HG02938 (cell line): ENCODE measurements at regions not wholly inside any gene's neighbourhood (a gene's known extent, or its start where the extent isn't known, plus 50 kb on each side); places are given as distances from the start of the nearest gene placed in this dataset.

ENCODE experiments used
- ATAC-seq: cut with Tn5 transposase; IDR thresholded peaks from one replicate; pipeline ENCODE4 v1.9.1; 2021; ENCODE audit warnings: mild to moderate bottlenecking, moderate library complexity; ENCODE audit not compliant: unreplicated experiment

- no peak for ATAC-seq
These were observed 94.5 kb upstream of the NFIA start for GRCh38 chr1:60987904-60988303.

GRCh38 chr1:60984062-60984799, 98.1 kb upstream of the NFIA start:
- no peak for ATAC-seq

- no peak for ATAC-seq
These were observed 98.7 kb upstream of the NFIA start for GRCh38 chr1:60983701-60984061.

- no peak for ATAC-seq
These were observed 99.8 kb upstream of the NFIA start for GRCh38 chr1:60982539-60982938.

GRCh38 chr1:60981357-60981756, 101.0 kb upstream of the NFIA start:
- ATAC-seq: no peak

GRCh38 chr1:60978421-60979357, 103.7 kb upstream of the NFIA start:
- peak; percentile 84 for ATAC-seq

GRCh38 chr1:60977661-60978060, 104.7 kb upstream of the NFIA start:
- no peak for ATAC-seq

GRCh38 chr1:60974524-60975372, 107.6 kb upstream of the NFIA start:
- no peak for ATAC-seq

- ATAC-seq: no peak
These were observed 108.7 kb upstream of the NFIA start for GRCh38 chr1:60973668-60974067.

GRCh38 chr1:60972841-60973364, 109.5 kb upstream of the NFIA start:
- ATAC-seq: no peak

- no peak for ATAC-seq
These were observed 111.0 kb upstream of the NFIA start for GRCh38 chr1:60971330-60971729.

GRCh38 chr1:60969971-60970509, 112.3 kb upstream of the NFIA start:
- no peak for ATAC-seq

- ATAC-seq: no peak
These were observed 117.0 kb upstream of the NFIA start for GRCh38 chr1:60965280-60965854.

GRCh38 chr1:60963167-60963940, 119.0 kb upstream of the NFIA start:
- ATAC-seq: no peak

- ATAC-seq: no peak
These were observed 121.4 kb upstream of the NFIA start for GRCh38 chr1:60960891-60961461.

- no peak for ATAC-seq
These were observed 122.7 kb upstream of the NFIA start for GRCh38 chr1:60959701-60960100.

- ATAC-seq: no peak
These were observed 124.4 kb upstream of the NFIA start for GRCh38 chr1:60958001-60958400.

GRCh38 chr1:60956520-60956919, 125.8 kb upstream of the NFIA start:
- ATAC-seq: no peak

GRCh38 chr1:60952612-60953111, 129.7 kb upstream of the NFIA start:
- no peak for ATAC-seq
